GM18858 (cell line): ENCODE measurements at regions not wholly inside any gene's neighbourhood (a gene's known extent, or its start where the extent isn't known, plus 50 kb on each side); places are given as distances from the start of the nearest gene placed in this dataset.

ENCODE experiments used
- ATAC-seq: cut with Tn5 transposase; IDR thresholded peaks from one replicate; pipeline ENCODE4 v1.9.1; 2021; ENCODE audit not compliant: unreplicated experiment

GRCh38 chr12:65517656-65518210 lies 239.2 kb downstream of the MSRB3 start:
- no peak for ATAC-seq

GRCh38 chr12:65518771-65519170 lies 240.3 kb downstream of the MSRB3 start:
- no peak for ATAC-seq

GRCh38 chr12:65520658-65521057 lies 242.2 kb downstream of the MSRB3 start:
- no peak for ATAC-seq

- no peak for ATAC-seq
Measured at GRCh38 chr12:65522956-65523860, 244.7 kb downstream of the MSRB3 start.

GRCh38 chr12:65524666-65525065 lies 246.2 kb downstream of the MSRB3 start:
- ATAC-seq: no peak

- ATAC-seq: no peak
Measured at GRCh38 chr12:65525491-65526141, 247.1 kb downstream of the MSRB3 start.

- no peak for ATAC-seq
Measured at GRCh38 chr12:65526311-65526710, 247.8 kb downstream of the MSRB3 start.

- ATAC-seq: no peak
Measured at GRCh38 chr12:65528127-65528526, 249.6 kb downstream of the MSRB3 start.

- ATAC-seq: no peak
Measured at GRCh38 chr12:65529106-65529505, 250.6 kb downstream of the MSRB3 start.

- no peak for ATAC-seq
Measured at GRCh38 chr12:65529771-65530435, 251.4 kb downstream of the MSRB3 start.

- no peak for ATAC-seq
Measured at GRCh38 chr12:65532162-65532561, 253.7 kb downstream of the MSRB3 start.

GRCh38 chr12:65532764-65533163 lies 254.3 kb downstream of the MSRB3 start:
- ATAC-seq: no peak

- ATAC-seq: no peak
Measured at GRCh38 chr12:65533177-65533883, 254.8 kb downstream of the MSRB3 start.

GRCh38 chr12:65534238-65534841 lies 255.9 kb downstream of the MSRB3 start:
- ATAC-seq: no peak

GRCh38 chr12:65535946-65536345 lies 257.5 kb downstream of the MSRB3 start:
- no peak for ATAC-seq

- no peak for ATAC-seq
Measured at GRCh38 chr12:65536351-65536750, 257.9 kb downstream of the MSRB3 start.

- no peak for ATAC-seq
Measured at GRCh38 chr12:65536876-65537681, 258.6 kb downstream of the MSRB3 start.

GRCh38 chr12:65537978-65538377 lies 259.5 kb downstream of the MSRB3 start:
- ATAC-seq: no peak

- ATAC-seq: no peak
Measured at GRCh38 chr12:65539023-65539422, 260.5 kb downstream of the MSRB3 start.

- ATAC-seq: no peak
Measured at GRCh38 chr12:65540140-65540539, 261.7 kb downstream of the MSRB3 start.
